ENCODE measurements at regions not wholly inside any gene's neighbourhood (a gene's known extent, or its start where the extent isn't known, plus 50 kb on each side); places are given as distances from the start of the nearest gene placed in this dataset.
A peak's percentile ranks its signal among the peaks of the same experiment; 100 is the strongest.

- TF ChIP-seq ZBTB6 (tag by site-specific recombination; IDR thresholded peaks at IDR 0.05) (no peak), BCL11A (tag by site-specific recombination; IDR thresholded peaks at IDR 0.05; ENCODE audit: low read depth) (no peak), SP3 (tag by site-specific recombination; IDR thresholded peaks at IDR 0.05) (no peak), ZNF660 (tag by site-specific recombination; IDR thresholded peaks at IDR 0.05) (no peak), ZNF514 (tag by site-specific recombination; IDR thresholded peaks at IDR 0.05) (no peak), ZBTB44 (tag by site-specific recombination; IDR thresholded peaks at IDR 0.05) (no peak), ZNF621 (tag by site-specific recombination; IDR thresholded peaks at IDR 0.05) (no peak), ZSCAN18 (tag by site-specific recombination; IDR thresholded peaks at IDR 0.05) (no peak), EGR2 (tag by site-specific recombination; IDR thresholded peaks at IDR 0.05; ENCODE audit: low read depth) (no peak), HOXD13 (CRISPR knock-in tag; IDR thresholded peaks at IDR 0.05; ENCODE audit: borderline replicate concordance) (no peak), ZNF501 (tag by site-specific recombination; IDR thresholded peaks at IDR 0.05) (no peak), ZNF701 (tag by site-specific recombination; IDR thresholded peaks at IDR 0.05) (no peak), ZBTB21 (tag by site-specific recombination; IDR thresholded peaks at IDR 0.05) (no peak), ZNF2 (tag by site-specific recombination; IDR thresholded peaks at IDR 0.05) (no peak), ZNF704 (tag by site-specific recombination; IDR thresholded peaks at IDR 0.05) (no peak), GFI1B (tag by site-specific recombination; IDR thresholded peaks at IDR 0.05) (no peak), ZBTB17 (tag by site-specific recombination; IDR thresholded peaks at IDR 0.05) (0 out of 2 replicates have a peak, but pooled peaks have one; percentile 23), ZNF580 (tag by site-specific recombination; IDR thresholded peaks at IDR 0.05) (no peak), ZBTB48 (tag by site-specific recombination; IDR thresholded peaks at IDR 0.05) (no peak), REST (tag by site-specific recombination; IDR thresholded peaks at IDR 0.05) (no peak), AEBP2 (tag by site-specific recombination; IDR thresholded peaks at IDR 0.05; ENCODE audit: borderline replicate concordance) (no peak), SALL2 (tag by site-specific recombination; IDR thresholded peaks at IDR 0.05; ENCODE audit: borderline replicate concordance) (no peak), ZNF112 (tag by site-specific recombination; IDR thresholded peaks at IDR 0.05) (no peak), ZNF600 (tag by site-specific recombination; IDR thresholded peaks at IDR 0.05) (peak; percentile 73), MYNN (tag by site-specific recombination; IDR thresholded peaks at IDR 0.05; ENCODE audit: borderline replicate concordance) (no peak), TCF7L2 (IDR thresholded peaks at IDR 0.05; ENCODE audit: borderline replicate concordance, low read depth, low read length) (no peak)
These were observed 53.8 kb upstream of the USP44 start (continued) for GRCh38 chr12:95605087-95605486.

All from HEK293 (cell line).